SU-DHL-6 (cell line): ENCODE measurements at regions not wholly inside any gene's neighbourhood (a gene's known extent, or its start where the extent isn't known, plus 50 kb on each side); places are given as distances from the start of the nearest gene placed in this dataset.

Source experiments
- CTCF ChIP-seq: fragments of 200-600 bp; sonication (generic); IDR thresholded peaks from one replicate; pipeline ENCODE4 v1.5.1; 2017; ENCODE audit warnings: antibody characterized with exemption, mild to moderate bottlenecking, low read length, moderate library complexity; ENCODE audit not compliant: insufficient read depth, poor library complexity, severe bottlenecking
- EZH2phosphoT487 ChIP-seq: fragments of 200-600 bp; sonication (generic), shearing (Covaris generic); conservative IDR thresholded peaks from 2 replicates; pipeline ENCODE4 v1.6.1; 2018; ENCODE audit warnings: mild to moderate bottlenecking, antibody characterized with exemption, low read length, moderate library complexity, mixed read lengths

GRCh38 chrX:97806946-97807345, 923.2 kb downstream of the RPA4 start:
- TF ChIP-seq CTCF (no peak), EZH2phosphoT487 (no peak)
